ENCODE measurements at regions not wholly inside any gene's neighbourhood (a gene's known extent, or its start where the extent isn't known, plus 50 kb on each side); places are given as distances from the start of the nearest gene placed in this dataset.

DNA sequence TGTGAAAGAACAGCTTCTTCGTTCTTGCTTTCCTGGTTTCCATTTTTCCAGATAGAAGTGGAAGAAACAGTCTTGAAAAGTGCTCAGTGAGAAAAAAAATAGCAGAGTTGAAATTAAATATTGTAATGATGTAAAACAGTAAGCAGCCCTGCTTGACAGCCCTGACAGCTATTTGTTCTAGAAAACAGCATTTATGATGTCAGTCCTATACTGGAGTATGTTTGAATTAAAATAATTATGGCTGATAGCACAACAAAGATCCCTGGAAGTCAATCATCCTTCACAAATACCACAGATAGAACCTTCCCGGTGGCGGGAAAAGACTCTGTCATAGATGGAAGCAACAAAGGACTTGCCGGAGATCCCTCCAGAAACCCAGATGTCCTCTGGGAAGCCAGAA, 298.0 kb upstream of the TNRC6C start:
- ATAC-seq: no peak
- no peaks in the 10 kb centered on the region for H3K4me1 ChIP-seq
- peaks cover 0 to 10% (median 0%) of the 10 kb centered on the region in 9 donors for H3K27me3 ChIP-seq
- intact Hi-C loops (cut with DNase I): no loop called here
- no peaks in the 10 kb centered on the region for H3K36me3 ChIP-seq
- no peak overlapping the region for H3K4me3 ChIP-seq
- DNase-seq: no peak
- no peak overlapping the region for H3K27ac ChIP-seq
- no peak for TF ChIP-seq CTCF (IDR thresholded peaks at IDR 0.05)
- TF ChIP-seq POLR2A (IDR thresholded peaks at IDR 0.05): no peak
- 82 to 92% (median 91%) methylated on average over 4 of the region's 4 CpGs for WGBS, 4 donors
- H3K9me3 ChIP-seq: peaks cover 0 to 15% (median 2%) of the 10 kb centered on the region in 12 donors

GRCh38 chr17:77662833-77663232, 295.7 kb upstream of the TNRC6C start:
- no peak overlapping the region for H3K27ac ChIP-seq
- TF ChIP-seq POLR2A (IDR thresholded peaks at IDR 0.05): no peak
- no peak for TF ChIP-seq CTCF (IDR thresholded peaks at IDR 0.05)
- 67 to 94% (median 92%) methylated on average over 1 to 4 of the region's 4 CpGs for WGBS, 4 donors
- no peak for DNase-seq
- intact Hi-C loops (cut with DNase I): no loop called here
- ATAC-seq: no peak
- no peaks in the 10 kb centered on the region for H3K27me3 ChIP-seq
- no peak overlapping the region for H3K4me3 ChIP-seq
- H3K36me3 ChIP-seq: no peaks in the 10 kb centered on the region
- H3K4me1 ChIP-seq: peaks cover 0 to 10% (median 2%) of the 10 kb centered on the region in 12 donors
- peaks cover 0 to 15% (median 2%) of the 10 kb centered on the region in 12 donors for H3K9me3 ChIP-seq

DNA sequence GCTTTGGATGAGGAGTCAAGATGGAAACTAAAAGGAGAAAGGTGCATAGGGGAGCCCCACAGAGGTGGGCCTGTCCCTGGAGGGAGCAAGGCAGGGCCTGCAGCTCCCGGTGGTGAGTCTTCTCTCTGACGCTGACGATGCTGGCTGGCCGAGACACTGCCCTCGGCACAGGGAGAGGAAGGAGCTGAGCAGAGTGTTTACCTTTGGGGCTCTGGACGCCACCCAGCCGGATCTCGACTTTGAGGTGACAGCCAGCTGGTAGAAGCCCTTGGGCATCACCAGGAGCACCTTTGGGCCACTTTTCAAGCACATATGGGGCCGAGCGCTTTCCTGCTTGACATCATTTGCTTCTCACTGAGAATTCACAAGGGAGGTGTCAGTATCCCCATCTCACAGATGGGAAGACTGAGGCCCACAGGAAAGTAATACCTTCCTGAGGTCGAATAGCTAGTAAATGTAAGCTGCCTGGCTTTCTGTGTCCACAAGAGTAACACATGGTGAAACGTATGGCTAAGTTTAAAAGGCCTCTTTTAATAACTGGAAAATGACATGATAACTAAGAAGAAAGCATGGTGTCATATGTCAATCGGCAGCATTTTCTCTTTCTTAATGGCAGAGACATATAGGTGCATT, 294.3 kb upstream of the TNRC6C start:
- H3K4me1 ChIP-seq: peaks cover 0 to 10% (median 2%) of the 10 kb centered on the region in 12 donors
- WGBS, 4 donors: 85 to 91% (median 86%) methylated on average over 13 of the region's 13 CpGs
- H3K9me3 ChIP-seq: peaks cover 0 to 16% (median 3%) of the 10 kb centered on the region in 12 donors
- ATAC-seq (no peak), DNase-seq (no peak)
- no peak overlapping the region for H3K27ac ChIP-seq
- no peaks in the 10 kb centered on the region for H3K27me3 ChIP-seq
- H3K36me3 ChIP-seq: no peaks in the 10 kb centered on the region
- intact Hi-C loops (cut with DNase I): no loop called here
- no peak overlapping the region for H3K4me3 ChIP-seq
- TF ChIP-seq POLR2A (IDR thresholded peaks at IDR 0.05) (no peak), CTCF (IDR thresholded peaks at IDR 0.05) (no peak)

GRCh38 chr17:77665833-77666232, 292.7 kb upstream of the TNRC6C start:
- TF ChIP-seq POLR2A (IDR thresholded peaks at IDR 0.05): no peak
- TF ChIP-seq CTCF (IDR thresholded peaks at IDR 0.05): no peak
- peaks cover 0 to 10% (median 2%) of the 10 kb centered on the region in 12 donors for H3K4me1 ChIP-seq
- WGBS, 4 donors: 76 to 91% (median 77%) methylated on average over 3 of the region's 3 CpGs
- ATAC-seq (no peak), DNase-seq (no peak)
- no peak overlapping the region for H3K27ac ChIP-seq
- peaks cover 0 to 20% (median 4%) of the 10 kb centered on the region in 12 donors for H3K9me3 ChIP-seq
- no peak overlapping the region for H3K4me3 ChIP-seq
- intact Hi-C loops (cut with DNase I): no loop called here
- no peaks in the 10 kb centered on the region for H3K36me3 ChIP-seq
- H3K27me3 ChIP-seq: no peaks in the 10 kb centered on the region
